GM23338 (cell line): ENCODE measurements at regions not wholly inside any gene's neighbourhood (a gene's known extent, or its start where the extent isn't known, plus 50 kb on each side); places are given as distances from the start of the nearest gene placed in this dataset.

Source experiments
- CREB1 ChIP-seq: fragments of 250-450 bp; sonication (Bioruptor Pico); IDR thresholded peaks from 2 replicates; pipeline ENCODE4 v1.5.0; 2020; ENCODE audit warnings: low read depth, mild to moderate bottlenecking, moderate library complexity
- EZH2 ChIP-seq: fragments of 200-600 bp; sonication (generic); IDR thresholded peaks from one replicate; pipeline ENCODE4 v1.8.0; 2017; ENCODE audit warnings: antibody characterized with exemption, mild to moderate bottlenecking, low read depth; ENCODE audit not compliant: unreplicated experiment
- TF ChIP-seq, protein P1 (sequence below), 2 experiments: fragments of 200-600 bp in 1 of 2; sonication (generic) in 1 of 2; conservative IDR thresholded peaks; 2 replicates each; pipeline versions ENCODE4 v1.5.1 to v1.6.1; 2016 to 2017; ENCODE audit warnings: antibody characterized with exemption in 2 of 2, low read depth in 2 of 2, mild to moderate bottlenecking in 2 of 2, moderate library complexity in 1 of 2

GRCh38 chr15:38888701-38889221 is 324.1 kb upstream of the RASGRP1 start:
- TF ChIP-seq, protein P1, sequence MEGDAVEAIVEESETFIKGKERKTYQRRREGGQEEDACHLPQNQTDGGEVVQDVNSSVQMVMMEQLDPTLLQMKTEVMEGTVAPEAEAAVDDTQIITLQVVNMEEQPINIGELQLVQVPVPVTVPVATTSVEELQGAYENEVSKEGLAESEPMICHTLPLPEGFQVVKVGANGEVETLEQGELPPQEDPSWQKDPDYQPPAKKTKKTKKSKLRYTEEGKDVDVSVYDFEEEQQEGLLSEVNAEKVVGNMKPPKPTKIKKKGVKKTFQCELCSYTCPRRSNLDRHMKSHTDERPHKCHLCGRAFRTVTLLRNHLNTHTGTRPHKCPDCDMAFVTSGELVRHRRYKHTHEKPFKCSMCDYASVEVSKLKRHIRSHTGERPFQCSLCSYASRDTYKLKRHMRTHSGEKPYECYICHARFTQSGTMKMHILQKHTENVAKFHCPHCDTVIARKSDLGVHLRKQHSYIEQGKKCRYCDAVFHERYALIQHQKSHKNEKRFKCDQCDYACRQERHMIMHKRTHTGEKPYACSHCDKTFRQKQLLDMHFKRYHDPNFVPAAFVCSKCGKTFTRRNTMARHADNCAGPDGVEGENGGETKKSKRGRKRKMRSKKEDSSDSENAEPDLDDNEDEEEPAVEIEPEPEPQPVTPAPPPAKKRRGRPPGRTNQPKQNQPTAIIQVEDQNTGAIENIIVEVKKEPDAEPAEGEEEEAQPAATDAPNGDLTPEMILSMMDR (conservative IDR thresholded peaks at IDR 0.05; ENCODE audit: low read depth in 2 of 2), result no peak
- TF ChIP-seq EZH2, result no peak
- no peak for TF ChIP-seq CREB1 (CRISPR knock-in tag)
